ENCODE measurements at regions not wholly inside any gene's neighbourhood (a gene's known extent, or its start where the extent isn't known, plus 50 kb on each side); places are given as distances from the start of the nearest gene placed in this dataset.

- DNase-seq (ENCODE audit: low read depth in 3 of 3), result no peak
Observed at GRCh38 chr1:5716126-5716525, 276.1 kb downstream of the NPHP4 start.

GRCh38 chr1:5713101-5714010, 278.9 kb downstream of the NPHP4 start:
- no peak for DNase-seq (ENCODE audit: low read depth in 3 of 3)

GRCh38 chr1:5711956-5712645, 280.1 kb downstream of the NPHP4 start:
- DNase-seq (ENCODE audit: low read depth in 3 of 3), result no peak

DNA sequence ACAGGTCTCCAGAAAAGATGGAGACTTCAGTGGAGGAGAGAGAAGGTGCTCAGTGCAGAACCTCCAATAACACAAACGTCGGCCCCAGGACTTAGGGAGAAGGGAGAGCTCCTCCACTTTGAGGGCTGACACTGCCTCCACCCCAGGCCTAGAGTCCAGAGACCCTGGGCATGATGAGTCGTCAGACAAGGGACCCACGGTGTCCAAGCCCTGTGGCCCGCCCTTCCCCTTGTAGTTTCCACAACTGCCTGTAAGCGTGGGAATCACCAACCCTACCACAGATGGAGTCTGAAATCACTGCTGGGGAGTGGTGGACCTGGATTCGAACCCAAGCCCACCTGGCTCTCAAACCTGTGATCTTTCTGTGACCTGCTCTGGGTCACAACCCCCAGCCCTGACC, 281.1 kb downstream of the NPHP4 start:
- no peak for DNase-seq (ENCODE audit: low read depth in 3 of 3)

- DNase-seq (ENCODE audit: low read depth in 3 of 3), result no peak
Observed at GRCh38 chr1:5709976-5710375, 282.2 kb downstream of the NPHP4 start.

DNA sequence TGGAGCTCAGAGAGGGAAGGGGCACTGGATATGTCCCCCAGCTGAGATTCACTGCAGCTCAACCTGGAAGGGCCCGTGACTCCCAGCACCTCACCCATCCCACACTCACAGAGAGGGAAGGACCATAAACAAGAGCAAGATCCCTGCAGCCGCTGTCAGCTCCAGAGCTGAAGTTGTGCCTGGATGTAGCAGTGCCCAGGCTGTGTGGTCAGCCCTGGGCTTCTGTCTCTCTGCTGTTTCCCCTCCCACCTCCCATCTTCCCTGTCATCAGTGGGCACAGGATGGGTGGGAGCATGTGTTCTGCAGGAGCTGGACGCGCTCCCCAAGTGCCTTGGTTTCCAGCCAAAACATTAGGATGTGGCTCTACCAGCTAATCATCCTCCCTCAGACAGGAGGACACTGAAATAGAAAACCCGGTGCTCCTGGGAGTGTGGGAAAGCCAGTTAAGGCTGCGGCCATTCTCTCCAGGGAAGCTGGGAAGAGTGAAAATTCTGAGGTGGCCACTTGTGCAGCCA, 282.7 kb downstream of the NPHP4 start:
- DNase-seq (ENCODE audit: low read depth in 3 of 3), result no peak

DNA sequence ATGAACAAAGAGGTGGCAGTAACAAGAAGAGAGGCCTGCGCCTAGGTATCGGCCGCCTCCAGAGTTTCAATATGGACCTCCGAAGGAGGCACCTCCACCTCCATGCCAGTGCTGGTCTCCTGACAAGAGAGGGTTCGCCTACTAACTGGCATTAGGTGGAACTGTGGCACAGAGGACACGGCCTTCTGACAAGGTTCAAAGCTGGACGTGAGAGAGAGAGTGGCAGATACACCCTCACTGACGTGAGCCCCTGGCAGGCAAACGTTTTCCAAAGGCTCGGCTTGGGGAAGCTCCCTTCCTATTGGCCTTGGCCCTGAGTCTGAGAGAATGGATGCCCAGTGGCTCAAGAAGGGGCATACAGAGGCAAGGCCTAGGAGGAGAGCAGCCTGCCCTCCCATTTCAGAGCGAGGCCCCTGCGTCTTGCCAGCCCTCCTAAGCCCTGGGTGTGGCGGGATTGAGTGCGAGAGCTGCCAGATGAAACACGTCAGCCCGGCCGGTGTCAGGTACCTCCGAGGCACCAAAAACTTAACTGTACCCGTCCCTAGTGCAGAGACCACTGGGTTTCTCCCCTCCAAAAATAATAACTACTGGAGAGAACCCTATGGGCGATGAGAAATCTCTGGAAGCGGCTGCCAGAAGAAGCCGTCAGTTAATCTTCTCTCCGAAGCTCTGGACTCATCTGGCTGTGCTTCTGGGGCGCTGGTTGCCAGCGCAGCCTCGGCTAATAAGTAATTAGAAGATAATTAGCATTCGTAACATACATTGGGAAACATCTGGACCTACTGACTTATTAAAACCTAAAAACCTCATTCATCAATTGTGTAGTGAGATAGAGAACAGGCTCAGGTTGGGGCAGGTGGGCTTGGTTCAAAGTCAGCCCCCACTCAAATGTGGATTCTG, 283.6 kb downstream of the NPHP4 start:
- DNase-seq (ENCODE audit: low read depth in 3 of 3), result no peak

DNA sequence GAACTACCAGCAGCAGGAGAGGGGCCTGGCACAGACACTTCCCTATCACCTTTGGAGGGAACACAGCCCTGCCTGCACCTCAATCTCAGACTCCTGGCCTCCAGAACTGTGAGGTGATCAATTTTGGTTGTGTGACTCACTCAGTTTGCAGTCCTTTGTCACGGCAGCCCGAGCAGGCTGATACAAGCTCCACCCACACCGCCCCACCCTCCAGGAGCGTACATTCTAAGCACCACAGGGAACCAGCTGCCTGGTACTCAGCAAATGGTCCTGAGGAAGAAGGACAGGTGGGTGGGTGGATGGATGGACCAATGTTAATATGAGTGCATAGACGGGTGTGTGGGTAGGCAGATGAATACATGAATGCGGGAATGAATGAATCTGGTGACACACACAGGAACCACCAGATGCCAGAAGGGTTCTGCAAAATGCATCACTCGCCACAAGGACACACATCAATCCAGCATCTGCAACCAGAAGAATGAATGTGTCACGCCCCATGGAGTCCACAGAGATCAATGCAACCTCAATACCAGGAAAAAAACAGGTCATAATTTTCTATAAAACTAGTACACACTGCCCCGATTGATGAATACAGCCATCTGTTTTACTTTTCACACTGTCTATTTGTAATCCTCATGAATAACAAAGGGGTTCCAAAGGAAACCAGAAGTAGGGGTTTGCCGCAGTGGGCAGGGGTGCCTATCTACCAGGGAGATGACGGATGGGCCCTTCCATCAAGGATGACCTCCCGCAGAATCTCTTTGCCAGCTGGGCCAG, 284.5 kb downstream of the NPHP4 start:
- no peak for DNase-seq (ENCODE audit: low read depth in 3 of 3)

DNA sequence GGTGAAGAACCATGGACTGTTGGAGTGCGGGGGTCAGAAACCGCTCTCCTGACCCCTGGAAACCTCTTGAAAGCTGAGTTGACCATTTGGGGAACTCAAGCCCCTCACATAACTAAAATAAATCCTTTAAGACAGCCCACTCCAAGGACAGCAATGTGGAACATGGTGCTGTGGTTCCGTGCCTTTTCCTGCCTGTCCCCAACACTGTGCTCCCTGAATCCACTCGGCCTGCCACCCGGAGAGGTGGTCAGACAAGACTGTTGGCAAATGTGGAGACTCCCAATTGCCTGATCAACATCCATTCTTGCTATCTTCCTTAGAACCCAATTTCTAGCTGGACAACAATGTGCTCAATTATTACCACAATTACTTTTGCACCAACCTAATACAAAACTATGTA, 286.0 kb downstream of the NPHP4 start:
- no peak for DNase-seq (ENCODE audit: low read depth in 3 of 3)

GRCh38 chr1:5705751-5706150, 286.5 kb downstream of the NPHP4 start:
- no peak for DNase-seq (ENCODE audit: low read depth in 3 of 3)

DNA sequence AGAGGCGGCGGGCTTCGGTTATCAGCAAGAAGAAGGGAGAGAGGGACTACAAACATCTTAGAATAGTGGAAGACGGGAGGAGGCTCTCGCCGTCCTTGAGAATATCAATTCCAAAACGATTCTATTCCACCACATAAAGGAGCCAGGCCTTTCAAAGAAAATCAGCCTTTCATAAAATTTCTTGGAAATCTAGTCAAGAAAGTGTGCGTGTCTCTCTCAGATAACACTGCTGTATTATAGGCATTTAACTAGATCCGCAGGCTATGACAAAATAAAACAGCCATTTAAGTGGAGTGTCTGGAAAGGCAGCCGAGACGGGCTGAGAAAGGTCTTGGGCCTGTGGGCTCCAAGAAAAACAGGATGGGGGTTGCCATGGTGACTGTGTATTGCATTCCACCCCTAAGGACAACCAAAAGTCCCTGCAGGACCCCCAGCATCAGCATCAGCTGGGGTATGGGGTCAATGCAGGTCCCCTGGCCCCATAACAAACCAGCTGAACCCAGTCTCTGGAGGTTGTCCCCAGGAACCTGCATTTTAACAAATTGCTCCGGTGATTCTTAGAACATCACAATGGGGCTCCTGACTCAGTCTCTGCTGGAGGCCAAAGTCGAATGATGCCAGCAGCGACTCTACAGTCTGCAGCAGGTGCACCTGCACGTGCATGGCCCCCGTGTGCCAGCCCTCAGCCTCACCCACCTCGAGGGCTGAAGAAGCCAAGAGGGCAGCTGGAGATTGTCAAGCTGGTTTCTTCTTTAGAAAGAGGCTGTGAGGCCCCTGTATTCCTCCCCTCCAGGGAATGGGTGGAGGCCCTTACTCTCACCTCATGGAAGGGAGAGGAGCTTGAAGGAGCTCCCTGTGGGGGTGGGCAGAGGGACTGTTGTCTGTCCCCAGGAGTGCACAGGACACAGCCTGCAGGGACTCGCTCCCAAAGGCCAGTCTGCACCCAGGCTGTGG, 287.4 kb downstream of the NPHP4 start:
- DNase-seq (ENCODE audit: low read depth in 3 of 3), result no peak

DNA sequence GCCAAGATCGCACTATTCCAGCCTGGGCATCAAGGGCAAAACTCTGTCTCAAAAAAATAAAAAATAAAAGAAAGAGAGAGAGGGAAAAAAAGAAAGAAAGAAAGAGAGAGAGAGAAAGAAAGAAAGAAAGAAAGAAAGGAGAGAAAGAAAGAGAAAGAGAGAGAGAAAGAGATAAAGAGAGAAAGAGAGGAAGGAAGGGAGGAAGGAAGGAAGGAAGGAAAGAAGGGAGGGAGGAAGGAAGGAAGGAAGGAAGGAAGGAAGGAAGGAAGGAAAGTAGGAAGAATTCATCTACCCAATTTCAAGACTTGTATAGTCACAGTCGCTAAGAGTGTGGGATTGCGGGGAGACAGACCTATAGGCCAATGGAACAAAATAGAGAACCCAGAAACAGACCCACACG, 290.6 kb downstream of the NPHP4 start:
- no peak for DNase-seq (ENCODE audit: low read depth in 3 of 3)

- no peak for DNase-seq (ENCODE audit: low read depth in 3 of 3)
Observed at GRCh38 chr1:5693568-5693967, 298.7 kb downstream of the NPHP4 start.

GRCh38 chr1:5692664-5693063, 299.6 kb downstream of the NPHP4 start:
- DNase-seq (ENCODE audit: low read depth in 3 of 3), result no peak

DNA sequence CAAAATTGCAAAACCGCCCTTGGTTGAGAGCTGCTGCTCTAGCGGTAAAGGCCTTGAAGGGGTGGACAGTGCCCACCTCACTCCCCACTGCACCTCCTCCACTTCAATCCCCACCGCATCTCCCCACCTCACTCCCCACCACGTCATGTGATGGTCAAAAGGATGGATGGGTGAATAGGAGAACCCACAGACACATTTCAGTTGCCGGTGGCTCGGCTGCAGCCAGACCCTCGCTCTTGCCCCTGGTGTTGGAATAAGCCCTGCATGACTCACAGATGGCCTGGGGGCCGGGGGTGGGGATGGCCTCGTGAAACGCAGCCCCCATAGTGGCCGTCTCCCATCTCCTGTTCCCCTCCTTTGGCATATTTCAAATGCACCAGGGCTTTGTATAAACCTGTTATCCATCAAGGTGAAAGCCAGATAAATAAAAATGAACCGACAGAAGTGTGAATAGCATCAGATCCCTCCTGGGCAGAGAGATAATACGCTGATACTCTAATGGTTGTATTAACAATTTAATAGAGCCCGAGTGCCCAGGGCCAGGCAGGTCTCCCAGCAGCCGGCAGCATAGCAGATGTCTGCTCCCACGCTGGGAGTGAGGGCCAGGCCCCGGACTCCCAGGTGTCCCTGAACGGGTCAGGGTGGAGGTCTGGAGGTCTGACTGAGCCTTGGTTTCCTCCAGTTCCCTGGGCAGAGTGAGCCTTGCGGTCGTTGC, 300.3 kb downstream of the NPHP4 start:
- DNase-seq (ENCODE audit: low read depth in 3 of 3), result no peak

DNA sequence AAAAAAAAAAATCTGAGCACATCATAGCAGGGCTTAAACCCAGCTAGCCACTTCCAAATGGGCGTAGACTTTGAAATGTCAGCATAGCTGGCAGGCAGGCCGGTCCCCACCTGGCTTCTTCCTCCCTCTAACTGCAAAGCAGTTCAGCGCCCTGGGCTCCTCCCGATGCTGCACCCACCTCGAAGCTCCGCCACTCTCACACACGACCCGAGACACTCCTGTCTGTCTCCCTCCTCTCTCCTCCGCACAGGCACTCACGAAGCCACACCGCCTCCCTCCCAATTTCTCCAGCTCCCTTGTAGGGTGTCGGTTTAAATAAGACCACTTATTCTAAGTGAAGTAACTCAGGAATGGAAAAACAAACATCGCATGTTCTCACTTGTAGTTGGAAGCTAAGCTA, 301.3 kb downstream of the NPHP4 start:
- no peak for DNase-seq (ENCODE audit: low read depth in 3 of 3)

DNA sequence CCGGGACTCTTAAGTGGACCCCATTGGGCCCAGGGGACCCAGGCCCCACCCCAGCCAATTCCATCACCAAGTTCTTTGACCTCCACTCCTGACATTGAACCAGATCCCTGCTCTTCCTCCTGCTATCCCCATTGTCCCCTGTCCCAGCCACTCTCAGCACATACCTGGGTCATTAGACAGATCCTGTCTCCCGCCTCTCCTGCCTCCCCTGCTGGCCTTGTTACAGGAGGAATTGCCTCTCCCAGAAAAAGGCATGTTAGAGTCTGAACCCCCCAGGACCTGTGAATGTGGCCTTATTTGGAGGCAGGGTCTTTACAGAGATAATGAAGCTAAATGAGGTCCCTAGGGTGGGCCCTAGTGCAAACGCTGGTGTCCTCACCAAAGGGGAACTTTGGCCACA, 301.9 kb downstream of the NPHP4 start:
- no peak for DNase-seq (ENCODE audit: low read depth in 3 of 3)

DNA sequence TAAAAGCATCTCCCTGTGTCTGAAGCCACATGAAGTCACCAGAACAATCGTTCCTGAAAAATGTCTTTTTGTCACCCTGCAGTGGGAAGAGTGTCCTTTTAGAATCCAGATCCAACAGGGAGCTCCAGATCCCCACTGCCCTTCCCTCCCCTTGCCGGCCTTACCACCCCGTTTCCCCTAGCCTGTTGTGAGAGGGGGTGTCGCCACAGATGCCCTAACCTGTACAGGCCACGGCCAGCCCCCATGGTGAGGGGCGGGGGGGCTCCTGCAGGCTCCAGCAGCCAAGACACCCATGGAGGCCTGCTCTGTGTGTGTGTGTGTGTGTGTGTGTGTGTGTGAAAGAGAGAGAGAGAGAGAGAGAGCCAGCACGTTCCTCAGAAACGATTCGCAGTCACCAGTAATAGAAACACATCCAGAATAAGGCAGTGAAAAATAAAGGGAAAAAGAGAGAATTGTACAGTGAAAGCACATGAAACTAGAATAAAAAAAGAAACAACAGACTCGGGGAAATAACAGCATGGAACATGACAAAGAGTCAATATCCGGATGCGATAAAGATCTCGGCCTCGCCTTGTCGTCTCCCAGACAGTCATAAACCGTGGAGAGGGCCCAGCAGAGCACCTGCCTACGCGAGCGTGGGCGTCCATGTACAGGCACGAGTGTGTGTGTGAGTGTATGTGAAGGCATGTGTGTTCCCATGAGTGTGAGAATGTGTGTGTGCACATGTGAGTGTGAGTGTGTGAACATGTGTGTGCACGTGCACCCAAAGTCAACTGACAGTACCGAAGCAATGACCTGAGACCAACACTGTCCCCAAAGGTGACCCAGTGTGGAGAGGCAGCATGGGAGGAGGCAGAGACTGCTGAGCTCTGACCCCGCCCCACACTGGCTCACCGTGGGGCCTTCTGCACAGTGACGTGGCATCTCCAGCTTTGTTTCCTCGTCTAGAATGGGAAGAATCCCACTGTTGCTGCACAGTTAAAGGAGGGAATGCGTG, 303.8 kb downstream of the NPHP4 start:
- DNase-seq (ENCODE audit: low read depth in 3 of 3), result no peak
